SK-N-SH (cell line): ENCODE measurements at regions not wholly inside any gene's neighbourhood (a gene's known extent, or its start where the extent isn't known, plus 50 kb on each side); places are given as distances from the start of the nearest gene placed in this dataset.

Experiments used
- FOXM1 ChIP-seq: IDR thresholded peaks from 2 replicates; pipeline ENCODE4 v1.4.0; 2012; ENCODE audit warnings: low read depth, mild to moderate bottlenecking
- MXI1 ChIP-seq: IDR thresholded peaks from 2 replicates; pipeline ENCODE4 v1.6.1; 2012; ENCODE audit warnings: mild to moderate bottlenecking, low read depth, low read length, improper control_type of control experiment
- SIN3A ChIP-seq: IDR thresholded peaks from 2 replicates; pipeline ENCODE4 v1.6.1; 2012; ENCODE audit warnings: low read depth, mild to moderate bottlenecking, low read length, moderate library complexity, borderline replicate concordance
- YY1 ChIP-seq: IDR thresholded peaks from 2 replicates; pipeline ENCODE4 v1.4.0; 2012; ENCODE audit warnings: low read depth, mild to moderate bottlenecking
- TF ChIP-seq, protein P1 (sequence below): IDR thresholded peaks from 2 replicates; pipeline ENCODE4 v1.6.1; 2012; ENCODE audit warnings: mild to moderate bottlenecking, low read depth, low read length, moderate library complexity

DNA sequence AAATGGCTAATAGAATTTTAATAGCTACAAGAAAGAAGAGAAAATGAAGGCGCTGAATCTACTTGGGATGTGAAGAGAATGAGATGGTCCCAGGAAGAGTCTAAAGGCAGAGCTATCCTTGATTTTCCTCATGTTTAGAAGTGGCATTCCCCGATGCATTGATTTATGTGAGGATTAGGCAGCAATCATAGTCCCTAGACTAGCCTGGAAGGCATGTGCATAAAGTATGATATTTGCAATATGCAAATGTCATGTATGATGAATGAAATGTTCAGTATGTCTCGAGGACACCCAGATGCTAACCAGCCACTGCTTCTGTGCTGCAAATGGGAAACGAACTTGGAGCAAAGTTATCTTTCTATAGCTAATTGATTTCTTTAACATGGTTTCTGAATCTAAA lies 641.5 kb upstream of the PLXNA2 start:
- TF ChIP-seq, protein P1, sequence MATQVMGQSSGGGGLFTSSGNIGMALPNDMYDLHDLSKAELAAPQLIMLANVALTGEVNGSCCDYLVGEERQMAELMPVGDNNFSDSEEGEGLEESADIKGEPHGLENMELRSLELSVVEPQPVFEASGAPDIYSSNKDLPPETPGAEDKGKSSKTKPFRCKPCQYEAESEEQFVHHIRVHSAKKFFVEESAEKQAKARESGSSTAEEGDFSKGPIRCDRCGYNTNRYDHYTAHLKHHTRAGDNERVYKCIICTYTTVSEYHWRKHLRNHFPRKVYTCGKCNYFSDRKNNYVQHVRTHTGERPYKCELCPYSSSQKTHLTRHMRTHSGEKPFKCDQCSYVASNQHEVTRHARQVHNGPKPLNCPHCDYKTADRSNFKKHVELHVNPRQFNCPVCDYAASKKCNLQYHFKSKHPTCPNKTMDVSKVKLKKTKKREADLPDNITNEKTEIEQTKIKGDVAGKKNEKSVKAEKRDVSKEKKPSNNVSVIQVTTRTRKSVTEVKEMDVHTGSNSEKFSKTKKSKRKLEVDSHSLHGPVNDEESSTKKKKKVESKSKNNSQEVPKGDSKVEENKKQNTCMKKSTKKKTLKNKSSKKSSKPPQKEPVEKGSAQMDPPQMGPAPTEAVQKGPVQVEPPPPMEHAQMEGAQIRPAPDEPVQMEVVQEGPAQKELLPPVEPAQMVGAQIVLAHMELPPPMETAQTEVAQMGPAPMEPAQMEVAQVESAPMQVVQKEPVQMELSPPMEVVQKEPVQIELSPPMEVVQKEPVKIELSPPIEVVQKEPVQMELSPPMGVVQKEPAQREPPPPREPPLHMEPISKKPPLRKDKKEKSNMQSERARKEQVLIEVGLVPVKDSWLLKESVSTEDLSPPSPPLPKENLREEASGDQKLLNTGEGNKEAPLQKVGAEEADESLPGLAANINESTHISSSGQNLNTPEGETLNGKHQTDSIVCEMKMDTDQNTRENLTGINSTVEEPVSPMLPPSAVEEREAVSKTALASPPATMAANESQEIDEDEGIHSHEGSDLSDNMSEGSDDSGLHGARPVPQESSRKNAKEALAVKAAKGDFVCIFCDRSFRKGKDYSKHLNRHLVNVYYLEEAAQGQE = no peak
- TF ChIP-seq MXI1 (no peak), SIN3A (no peak), FOXM1 (no peak), YY1 (no peak)
